GM12878 (cell line): ENCODE measurements at regions not wholly inside any gene's neighbourhood (a gene's known extent, or its start where the extent isn't known, plus 50 kb on each side); places are given as distances from the start of the nearest gene placed in this dataset.

Experiments used
- ATAC-seq: fragments of 200-7000 bp; cut with Tn5 transposase; 3 replicates; pipeline ENCODE4 v1.9.1; 2020; ENCODE audit warnings: mild to moderate bottlenecking, moderate library complexity
- BruUV-seq: library from RNA; stranded (reverse); fragments of 400-500 nt; replicated peaks from 2 replicates; lab custom pipeline; 2021; lab: Mats Ljungman, UMichigan
- CTCF ChIA-PET: fragments of 300-600 bp; sonication (Branson Sonifier 250); formaldehyde crosslinking; extraction: SDS; loops from one replicate; lab custom pipeline; 2021; ENCODE audit warnings: inconsistent platforms; lab: Yijun Ruan, JAX
- POLR2A ChIA-PET: fragments of 350-600 bp; formaldehyde crosslinking; extraction: SDS; loops from one replicate; lab custom pipeline; 2021; ENCODE audit warnings: inconsistent platforms; lab: Charles Lee
- RAD21 ChIA-PET: fragments of 300-600 bp; sonication (Branson Sonifier 250); formaldehyde crosslinking; loops from one replicate; lab custom pipeline; 2023; ENCODE audit warnings: antibody characterized with exemption; ENCODE audit not compliant: unreplicated experiment; lab: Charles Lee
- SMC1A ChIA-PET: fragments of 300-600 bp; sonication (Branson Sonifier 250); formaldehyde crosslinking; loops from one replicate; lab custom pipeline; 2023; ENCODE audit not compliant: unreplicated experiment, uncharacterized antibody; lab: Charles Lee
- DNase-seq: peaks from one replicate; pipeline ENCODE4 v3.0.0-alpha.2; 2011; ENCODE audit warnings: low read depth, low spot score
- FAIRE-seq: peaks from 3 replicates; lab custom pipeline; 2011; peaks lifted over from hg19 to GRCh38; lab: Jason Lieb, UNC
- H2AFZ ChIP-seq: 2 replicates; pipeline ENCODE4 v1.6.0; 2011; ENCODE audit warnings: low read depth, low read length, control low read depth; ENCODE audit not compliant: control insufficient read depth
- H3K27ac ChIP-seq: 2 replicates; pipeline ENCODE4 v1.5.1; 2011; ENCODE audit warnings: control low read depth; ENCODE audit not compliant: control insufficient read depth, insufficient read depth
- H3K27me3 ChIP-seq, 2 experiments: replicated peaks in 1 of 2; 2 replicates each; pipeline versions ENCODE4 v1.6.0 to v1.6.1; 2011; ENCODE audit warnings: low read length in 1 of 2; ENCODE audit not compliant: control insufficient read depth in 2 of 2, insufficient read depth in 2 of 2
- H3K36me3 ChIP-seq, 2 experiments: 2 replicates each; pipeline ENCODE4 v1.5.1; 2011; ENCODE audit warnings: low read length in 1 of 2; ENCODE audit not compliant: control insufficient read depth in 2 of 2, insufficient read depth in 2 of 2
- H3K4me1 ChIP-seq: 2 replicates; pipeline ENCODE4 v1.6.1; 2011; ENCODE audit warnings: mild to moderate bottlenecking, low read length, moderate library complexity, mixed read lengths; ENCODE audit not compliant: control insufficient read depth, insufficient read depth
- H3K4me2 ChIP-seq: 2 replicates; pipeline ENCODE4 v1.6.0; 2011; ENCODE audit warnings: control low read depth; ENCODE audit not compliant: control insufficient read depth, insufficient read depth
- H3K4me3 ChIP-seq: fragments of 200-600 bp; sonication (generic); 2 replicates; pipeline ENCODE4 v1.5.1; 2016
- H3K79me2 ChIP-seq: 2 replicates; pipeline ENCODE4 v1.6.0; 2011; ENCODE audit warnings: low read length; ENCODE audit not compliant: control insufficient read depth, insufficient read depth
- H3K9ac ChIP-seq: 2 replicates; pipeline ENCODE4 v1.8.0; 2011; ENCODE audit warnings: low read length, control low read depth, mixed read lengths; ENCODE audit not compliant: control insufficient read depth, insufficient read depth
- H3K9me3 ChIP-seq: replicated peaks from 3 replicates; pipeline ENCODE4 v1.5.1; 2011; ENCODE audit warnings: mild to moderate bottlenecking, low read length; ENCODE audit not compliant: control insufficient read depth, insufficient read depth
- H4K20me1 ChIP-seq: 2 replicates; pipeline ENCODE4 v1.6.0; 2011; ENCODE audit not compliant: control insufficient read depth, insufficient read depth
- E2F4 ChIP-seq: IDR thresholded peaks from 2 replicates; pipeline ENCODE4 v1.6.1; 2012; ENCODE audit warnings: low read depth, low read length, improper control_type of control experiment
- EGR1 ChIP-seq, 2 experiments: IDR thresholded peaks; 1 replicate in 1 of 2; 2 replicates in 1 of 2; pipeline ENCODE4 v1.6.1; 2011 to 2012; ENCODE audit warnings: low read depth in 2 of 2, low read length in 2 of 2, borderline replicate concordance in 1 of 2, mild to moderate bottlenecking in 1 of 2, moderate library complexity in 1 of 2
- IKZF1 ChIP-seq: fragments of 450-650 bp; conservative IDR thresholded peaks from 2 replicates; pipeline ENCODE4 v1.6.1; 2017; ENCODE audit warnings: antibody characterized with exemption, mild to moderate bottlenecking
- MAX ChIP-seq: IDR thresholded peaks from 2 replicates; pipeline ENCODE4 v1.6.1; 2012; ENCODE audit warnings: low read depth, low read length, improper control_type of control experiment
- MLLT1 ChIP-seq: fragments of 450-650 bp; IDR thresholded peaks from 2 replicates; pipeline ENCODE4 v1.6.1; 2016; ENCODE audit warnings: mild to moderate bottlenecking
- NFYB ChIP-seq: IDR thresholded peaks from 2 replicates; pipeline ENCODE4 v1.6.1; 2011; ENCODE audit warnings: low read depth, mild to moderate bottlenecking, low read length, improper control_type of control experiment, moderate library complexity; ENCODE audit not compliant: insufficient read depth
- NR2F1 ChIP-seq: fragments of 450-650 bp; conservative IDR thresholded peaks from 2 replicates; pipeline ENCODE4 v1.6.1; 2017; ENCODE audit warnings: mild to moderate bottlenecking
- PBX3 ChIP-seq: IDR thresholded peaks from 2 replicates; pipeline ENCODE4 v1.6.1; 2011; ENCODE audit warnings: mild to moderate bottlenecking, low read depth, low read length, moderate library complexity; ENCODE audit not compliant: insufficient replicate concordance
- RAD21 ChIP-seq: IDR thresholded peaks from 2 replicates; pipeline ENCODE4 v1.6.1; 2011; ENCODE audit warnings: mild to moderate bottlenecking, low read depth, low read length, moderate library complexity; ENCODE audit not compliant: insufficient read depth
- RELB ChIP-seq: fragments of 450-650 bp; IDR thresholded peaks from 2 replicates; pipeline ENCODE4 v1.6.1; 2017; ENCODE audit warnings: low read depth, mild to moderate bottlenecking, moderate library complexity
- SMARCA5 ChIP-seq: fragments of 450-650 bp; IDR thresholded peaks from 2 replicates; pipeline ENCODE4 v1.6.1; 2017; ENCODE audit warnings: mild to moderate bottlenecking
- YBX1 ChIP-seq: fragments of 450-650 bp; IDR thresholded peaks from 2 replicates; pipeline ENCODE4 v1.6.1; 2016; ENCODE audit warnings: antibody characterized with exemption
- WGBS: methylation state at CpG from one replicate; pipeline ENCODE4 v1.1.6; 2016; ENCODE audit warnings: low lambda C conversion rate; ENCODE audit not compliant: insufficient replicate concordance, insufficient coverage; ENCODE audit errors: missing lambda C conversion rate; 5-methylcytosine and 5-hydroxymethylcytosine counted together
- in situ Hi-C: fragments of 300-500 bp; cut with MboI; formaldehyde crosslinking; loops from 9 replicates; pipeline ENCODE4 v1.14.3; 2018; ENCODE audit warnings: mixed read lengths
- intact Hi-C: fragments of 100-400 bp; cut with micrococcal nuclease; formaldehyde crosslinking; loops from one replicate; pipeline ENCODE4 v1.14.2; 2022; ENCODE audit not compliant: unreplicated experiment

GRCh38 chr3:27559835-27560234 lies 75.7 kb upstream of the SLC4A7 start:
- ATAC-seq (no peak), FAIRE-seq (no peak), DNase-seq (no peak)
- Histone ChIP-seq H3K9ac (no peak overlapping the region), H3K27ac (no peak overlapping the region), H3K4me1 (no peaks in the 10 kb centered on the region), H3K4me2 (no peak overlapping the region), H3K4me3 (no peak overlapping the region), H3K79me2 (no peaks in the 10 kb centered on the region), H3K27me3 (no peaks in the 10 kb centered on the region), H3K36me3 (no peaks in the 10 kb centered on the region), H2AFZ (no peak overlapping the region), H4K20me1 (no peaks in the 10 kb centered on the region), H3K9me3 (no peaks in the 10 kb centered on the region)
- ChIA-PET CTCF (no interaction called here), POLR2A (interaction anchor here (0.6 kb wide), 1 partner anchor 21 kb away, joined by 4 read pairs; no protein-coding TSS in a partner anchor), SMC1A (no interaction called here), RAD21 (no interaction called here)
- TF ChIP-seq NR2F1 (no peak), NFYB (no peak), MAX (no peak), E2F4 (no peak), SMARCA5 (no peak)
- WGBS, result 43% methylated on average over 6 of the region's 6 CpGs
- BruUV-seq, result no TSS peak
- in situ Hi-C loops, result no loop called here
- intact Hi-C loops, result no loop called here

GRCh38 chr3:27559381-27559780 lies 75.2 kb upstream of the SLC4A7 start:
- H3K79me2 ChIP-seq, result no peaks in the 10 kb centered on the region
- no peak overlapping the region for H2AFZ ChIP-seq
- no peak for FAIRE-seq
- no peak for DNase-seq
- no peaks in the 10 kb centered on the region for H4K20me1 ChIP-seq
- ATAC-seq, result no peak
- intact Hi-C loops (no loop called here), in situ Hi-C loops (no loop called here)
- H3K4me2 ChIP-seq, result no peak overlapping the region
- no peaks in the 10 kb centered on the region for H3K36me3 ChIP-seq
- H3K27ac ChIP-seq, result no peak overlapping the region
- BruUV-seq, result no TSS peak
- no peak overlapping the region for H3K9ac ChIP-seq
- RAD21 ChIA-PET, result no interaction called here
- no peaks in the 10 kb centered on the region for H3K9me3 ChIP-seq
- SMC1A ChIA-PET, result no interaction called here
- POLR2A ChIA-PET, result interaction anchor here (0.6 kb wide), 1 partner anchor 41 kb away, joined by 7 read pairs; no protein-coding TSS in a partner anchor
- no peak for TF ChIP-seq RAD21
- TF ChIP-seq EGR1 (IDR thresholded peaks at IDR 0.05; ENCODE audit: borderline replicate concordance in 1 of 2, low read depth in 2 of 2, low read length in 2 of 2), result no peak
- no peak for TF ChIP-seq PBX3
- no peak for TF ChIP-seq MLLT1
- TF ChIP-seq RELB, result no peak
- TF ChIP-seq IKZF1, result no peak
- TF ChIP-seq YBX1, result no peak
- H3K4me3 ChIP-seq, result no peak overlapping the region
- H3K4me1 ChIP-seq, result no peaks in the 10 kb centered on the region
- no peaks in the 10 kb centered on the region; a peak in 1 of 4 replicates for H3K27me3 ChIP-seq
- CTCF ChIA-PET, result no interaction called here
